ENCODE measurements at regions not wholly inside any gene's neighbourhood (a gene's known extent, or its start where the extent isn't known, plus 50 kb on each side); places are given as distances from the start of the nearest gene placed in this dataset.

GRCh38 chr9:13942201-13942600, 371.7 kb downstream of the NFIB start:
- Mint-ChIP-seq H3K27me3 (ENCODE audit: insufficient read depth) (no peaks in the 10 kb centered on the region), H3K36me3 (ENCODE audit: low read depth) (no peaks in the 10 kb centered on the region), H3K27ac (peak overlapping the region; percentile 80), H3K9me3 (no peaks in the 10 kb centered on the region), H3K4me3 (peak overlapping the region; percentile 78), H3K4me1 (ENCODE audit: low read depth) (peaks cover 63% of the 10 kb centered on the region)
- no peak for DNase-seq
- TF ChIP-seq CTCF (IDR thresholded peaks at IDR 0.05), result no peak

- DNase-seq, result peak; percentile 60
- H3K27ac Mint-ChIP-seq, result peak overlapping the region; percentile 80
Observed at GRCh38 chr9:13941714-13942113, 372.2 kb downstream of the NFIB start.

GRCh38 chr9:13939701-13940490, 374.0 kb downstream of the NFIB start:
- Mint-ChIP-seq H3K36me3 (ENCODE audit: low read depth) (no peaks in the 10 kb centered on the region), H3K27ac (no peak overlapping the region; the same call in 1 of the 2 replicates), H3K27me3 (ENCODE audit: insufficient read depth) (no peaks in the 10 kb centered on the region), H3K9me3 (no peaks in the 10 kb centered on the region), H3K4me1 (ENCODE audit: low read depth) (peaks cover 63% of the 10 kb centered on the region), H3K4me3 (no peak overlapping the region)
- no peak for TF ChIP-seq CTCF (IDR thresholded peaks at IDR 0.05)
- no peak for DNase-seq

More at GRCh38 chr9:13941714-13942113, 372.2 kb downstream of the NFIB start:
- Mint-ChIP-seq H3K4me1 (ENCODE audit: low read depth) (peaks cover 63% of the 10 kb centered on the region), H3K27me3 (ENCODE audit: insufficient read depth) (no peaks in the 10 kb centered on the region), H3K9me3 (no peaks in the 10 kb centered on the region), H3K4me3 (peak overlapping the region; percentile 78), H3K36me3 (ENCODE audit: low read depth) (no peaks in the 10 kb centered on the region)
- no peak for TF ChIP-seq CTCF (IDR thresholded peaks at IDR 0.05)

- peak overlapping the region; percentile 65 for H3K27ac Mint-ChIP-seq
- TF ChIP-seq CTCF (IDR thresholded peaks at IDR 0.05), result no peak
- no peaks in the 10 kb centered on the region for H3K9me3 Mint-ChIP-seq
- peak; percentile 55 for DNase-seq
- H3K27me3 Mint-ChIP-seq (ENCODE audit: insufficient read depth), result peaks cover 3% of the 10 kb centered on the region; the same call in 1 of the 2 replicates
- H3K4me3 Mint-ChIP-seq, result no peak overlapping the region
- peaks cover 63% of the 10 kb centered on the region for H3K4me1 Mint-ChIP-seq (ENCODE audit: low read depth)
- no peaks in the 10 kb centered on the region for H3K36me3 Mint-ChIP-seq (ENCODE audit: low read depth)
Observed at GRCh38 chr9:13939134-13939533, 374.8 kb downstream of the NFIB start.

GRCh38 chr9:13934416-13934815, 379.5 kb downstream of the NFIB start:
- Mint-ChIP-seq H3K4me3 (no peak overlapping the region), H3K27ac (no peak overlapping the region), H3K4me1 (ENCODE audit: low read depth) (peaks cover 17% of the 10 kb centered on the region), H3K9me3 (no peaks in the 10 kb centered on the region), H3K36me3 (ENCODE audit: low read depth) (no peaks in the 10 kb centered on the region), H3K27me3 (ENCODE audit: insufficient read depth) (peaks cover 3% of the 10 kb centered on the region)
- no peak for DNase-seq
- no peak for TF ChIP-seq CTCF (IDR thresholded peaks at IDR 0.05)
